HepG2 (cell line): ENCODE measurements at regions not wholly inside any gene's neighbourhood (a gene's known extent, or its start where the extent isn't known, plus 50 kb on each side); places are given as distances from the start of the nearest gene placed in this dataset.

Source experiments
- ATM ChIP-seq: fragments of 450-650 bp; IDR thresholded peaks from 2 replicates; pipeline ENCODE4 v1.7.1; 2017; ENCODE audit warnings: mild to moderate bottlenecking, borderline replicate concordance
- CBX2 ChIP-seq, 2 experiments: fragments of 200-600 bp in 1 of 2; sonication (generic); formaldehyde crosslinking in 1 of 2; IDR thresholded peaks; 2 replicates each; pipeline versions ENCODE4 v1.7.0 to v1.8.1; 2018 to 2022; ENCODE audit warnings: low read depth in 2 of 2, low read length in 1 of 2, mild to moderate bottlenecking in 1 of 2, missing genetic modification reagents in 1 of 2
- HNRNPL ChIP-seq: fragments of 200-400 bp; formaldehyde crosslinking; IDR thresholded peaks from 2 replicates; pipeline ENCODE4 v1.6.1; 2017; ENCODE audit warnings: mild to moderate bottlenecking, low read depth, low read length
- JDP2 ChIP-seq: sonication (generic); formaldehyde crosslinking; IDR thresholded peaks from 2 replicates; pipeline ENCODE4 v1.8.1; 2022; ENCODE audit warnings: missing genetic modification reagents, borderline replicate concordance
- MEF2D ChIP-seq: sonication (generic); formaldehyde crosslinking; IDR thresholded peaks from 2 replicates; pipeline ENCODE4 v1.5.1; 2020; ENCODE audit warnings: mild to moderate bottlenecking, missing genetic modification reagents
- PAWR ChIP-seq: sonication (generic); formaldehyde crosslinking; IDR thresholded peaks from 2 replicates; pipeline ENCODE4 v1.4.0; 2020; ENCODE audit warnings: missing genetic modification reagents, mild to moderate bottlenecking, borderline replicate concordance
- PHF20 ChIP-seq: sonication (generic); formaldehyde crosslinking; IDR thresholded peaks from 2 replicates; pipeline ENCODE4 v1.5.0; 2020; ENCODE audit warnings: mild to moderate bottlenecking, missing genetic modification reagents
- RBM22 ChIP-seq: fragments of 200-400 bp; formaldehyde crosslinking; optimal IDR thresholded peaks from 2 replicates; pipeline ENCODE3; 2017; ENCODE audit warnings: mild to moderate bottlenecking, low read length, moderate library complexity
- RNF2 ChIP-seq: fragments of 450-650 bp; conservative IDR thresholded peaks from 2 replicates; pipeline ENCODE4 v1.6.1; 2016; ENCODE audit warnings: low read depth
- YY1 ChIP-seq: IDR thresholded peaks from 2 replicates; pipeline ENCODE4 v1.6.1; 2011; ENCODE audit warnings: low read length, low read depth, moderate library complexity, mild to moderate bottlenecking; ENCODE audit not compliant: insufficient read depth, insufficient replicate concordance
- ZNF230 ChIP-seq: sonication (generic); formaldehyde crosslinking; IDR thresholded peaks from 2 replicates; pipeline ENCODE4 v1.4.0; 2020; ENCODE audit warnings: mild to moderate bottlenecking, missing genetic modification reagents
- ZNF317 ChIP-seq: sonication (generic); formaldehyde crosslinking; IDR thresholded peaks from 2 replicates; pipeline ENCODE4 v1.5.0; 2020; ENCODE audit warnings: mild to moderate bottlenecking, missing genetic modification reagents
- ZNF44 ChIP-seq: sonication (generic); formaldehyde crosslinking; IDR thresholded peaks from 2 replicates; pipeline ENCODE4 v1.5.1; 2020; ENCODE audit warnings: mild to moderate bottlenecking, missing genetic modification reagents
- ZNF451 ChIP-seq: sonication (generic); formaldehyde crosslinking; IDR thresholded peaks from 2 replicates; pipeline ENCODE4 v1.5.0; 2020; ENCODE audit warnings: mild to moderate bottlenecking, missing genetic modification reagents
- ZNF546 ChIP-seq: sonication (generic); formaldehyde crosslinking; conservative IDR thresholded peaks from 2 replicates; pipeline ENCODE4 v1.8.1; 2023; ENCODE audit warnings: mild to moderate bottlenecking, missing genetic modification reagents
- ZNF614 ChIP-seq: IDR thresholded peaks from 2 replicates; pipeline ENCODE4 v1.6.1; 2018; ENCODE audit warnings: missing biosample characterization, missing genetic modification reagents, inconsistent platforms, borderline replicate concordance
- ZNF709 ChIP-seq: sonication (generic); formaldehyde crosslinking; IDR thresholded peaks from 2 replicates; pipeline ENCODE4 v1.5.0; 2020; ENCODE audit warnings: mild to moderate bottlenecking, missing genetic modification reagents
- ZNF792 ChIP-seq: IDR thresholded peaks from 2 replicates; pipeline ENCODE4 v1.6.1; 2016
- TF ChIP-seq, protein P1 (sequence below): sonication (generic); formaldehyde crosslinking; IDR thresholded peaks from 2 replicates; pipeline ENCODE4 v1.8.1; 2023; ENCODE audit warnings: missing genetic modification reagents, inconsistent platforms, borderline replicate concordance
- TF ChIP-seq, protein P2 (sequence below): sonication (generic); formaldehyde crosslinking; IDR thresholded peaks from 2 replicates; pipeline ENCODE4 v1.8.0; 2022; ENCODE audit warnings: missing genetic modification reagents, mild to moderate bottlenecking, inconsistent platforms, borderline replicate concordance
- TF ChIP-seq, protein P3 (sequence below): sonication (generic); formaldehyde crosslinking; IDR thresholded peaks from 2 replicates; pipeline ENCODE4 v1.4.0; 2020; ENCODE audit warnings: missing genetic modification reagents, borderline replicate concordance

DNA sequence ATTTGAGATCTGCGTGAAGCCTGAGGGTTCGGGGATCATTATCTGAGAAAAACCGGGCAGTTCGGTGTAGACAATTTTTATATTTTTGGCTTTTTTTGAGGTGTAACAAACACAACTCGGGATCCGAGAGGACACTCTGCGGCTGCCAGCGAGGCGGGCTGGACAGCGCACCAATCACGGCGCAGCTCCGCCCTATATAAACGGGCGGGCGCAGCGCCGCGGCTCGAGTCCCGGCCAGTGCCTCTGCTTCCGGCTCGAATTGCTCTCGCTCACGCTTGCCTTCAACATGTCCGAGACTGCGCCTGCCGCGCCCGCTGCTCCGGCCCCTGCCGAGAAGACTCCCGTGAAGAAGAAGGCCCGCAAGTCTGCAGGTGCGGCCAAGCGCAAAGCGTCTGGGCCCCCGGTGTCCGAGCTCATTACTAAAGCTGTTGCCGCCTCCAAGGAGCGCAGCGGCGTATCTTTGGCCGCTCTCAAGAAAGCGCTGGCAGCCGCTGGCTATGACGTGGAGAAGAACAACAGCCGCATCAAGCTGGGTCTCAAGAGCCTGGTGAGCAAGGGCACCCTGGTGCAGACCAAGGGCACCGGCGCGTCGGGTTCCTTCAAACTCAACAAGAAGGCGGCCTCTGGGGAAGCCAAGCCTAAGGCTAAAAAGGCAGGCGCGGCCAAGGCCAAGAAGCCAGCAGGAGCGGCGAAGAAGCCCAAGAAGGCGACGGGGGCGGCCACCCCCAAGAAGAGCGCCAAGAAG lies 69.0 kb downstream of the HFE start (continued):
- TF ChIP-seq JDP2 (CRISPR knock-in tag), result peak; percentile 76
- 0 out of 2 replicates have a peak, but pooled peaks have one; percentile 75 for TF ChIP-seq PAWR (CRISPR knock-in tag)
- TF ChIP-seq ZNF614 (CRISPR knock-in tag), result no peak; the same call in 1 of the 2 replicates
- no peak for TF ChIP-seq CBX2 (IDR thresholded peaks at IDR 0.05; ENCODE audit: low read depth, low read length)
- TF ChIP-seq CBX2 (CRISPR knock-in tag; IDR thresholded peaks at IDR 0.05; ENCODE audit: low read depth), result no peak
- peak; percentile 72 for TF ChIP-seq MEF2D (CRISPR knock-in tag)
- TF ChIP-seq PHF20 (CRISPR knock-in tag), result peak; percentile 66; the same call in 1 of the 2 replicates
- TF ChIP-seq ZNF230 (CRISPR knock-in tag), result peak; percentile 97
- TF ChIP-seq, protein P1, sequence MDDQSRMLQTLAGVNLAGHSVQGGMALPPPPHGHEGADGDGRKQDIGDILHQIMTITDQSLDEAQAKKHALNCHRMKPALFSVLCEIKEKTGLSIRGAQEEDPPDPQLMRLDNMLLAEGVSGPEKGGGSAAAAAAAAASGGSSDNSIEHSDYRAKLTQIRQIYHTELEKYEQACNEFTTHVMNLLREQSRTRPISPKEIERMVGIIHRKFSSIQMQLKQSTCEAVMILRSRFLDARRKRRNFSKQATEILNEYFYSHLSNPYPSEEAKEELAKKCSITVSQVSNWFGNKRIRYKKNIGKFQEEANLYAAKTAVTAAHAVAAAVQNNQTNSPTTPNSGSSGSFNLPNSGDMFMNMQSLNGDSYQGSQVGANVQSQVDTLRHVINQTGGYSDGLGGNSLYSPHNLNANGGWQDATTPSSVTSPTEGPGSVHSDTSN, result peak; percentile 78; the same call in 1 of the 2 replicates
- TF ChIP-seq ZNF451, result peak; percentile 84; the same call in 1 of the 2 replicates
- TF ChIP-seq RNF2, result 0 out of 2 replicates have a peak, but pooled peaks have one; percentile 58
- TF ChIP-seq ZNF792, result peak; percentile 65
- TF ChIP-seq, protein P2, sequence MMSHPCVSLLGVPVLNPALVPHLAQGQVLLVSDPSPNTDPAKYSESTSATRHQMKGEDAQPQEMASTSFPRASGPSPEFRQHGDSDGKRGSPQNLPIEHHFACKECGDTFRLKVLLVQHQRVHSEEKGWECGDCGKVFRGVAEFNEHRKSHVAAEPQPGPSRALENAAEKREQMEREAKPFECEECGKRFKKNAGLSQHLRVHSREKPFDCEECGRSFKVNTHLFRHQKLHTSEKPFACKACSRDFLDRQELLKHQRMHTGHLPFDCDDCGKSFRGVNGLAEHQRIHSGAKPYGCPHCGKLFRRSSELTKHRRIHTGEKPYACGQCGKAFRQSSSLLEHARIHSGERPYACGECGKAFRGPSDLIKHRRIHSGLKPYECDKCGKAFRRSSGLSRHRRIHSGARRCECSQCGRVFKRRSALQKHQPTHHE (CRISPR knock-in tag), result peak; percentile 93
- peak; percentile 99 for TF ChIP-seq HNRNPL
- TF ChIP-seq ZNF546, result peak; percentile 97
- TF ChIP-seq RBM22, result peak; percentile 13
- peak; percentile 86 for TF ChIP-seq YY1
- TF ChIP-seq ZNF709 (CRISPR knock-in tag), result peak; percentile 96
- TF ChIP-seq, protein P3, sequence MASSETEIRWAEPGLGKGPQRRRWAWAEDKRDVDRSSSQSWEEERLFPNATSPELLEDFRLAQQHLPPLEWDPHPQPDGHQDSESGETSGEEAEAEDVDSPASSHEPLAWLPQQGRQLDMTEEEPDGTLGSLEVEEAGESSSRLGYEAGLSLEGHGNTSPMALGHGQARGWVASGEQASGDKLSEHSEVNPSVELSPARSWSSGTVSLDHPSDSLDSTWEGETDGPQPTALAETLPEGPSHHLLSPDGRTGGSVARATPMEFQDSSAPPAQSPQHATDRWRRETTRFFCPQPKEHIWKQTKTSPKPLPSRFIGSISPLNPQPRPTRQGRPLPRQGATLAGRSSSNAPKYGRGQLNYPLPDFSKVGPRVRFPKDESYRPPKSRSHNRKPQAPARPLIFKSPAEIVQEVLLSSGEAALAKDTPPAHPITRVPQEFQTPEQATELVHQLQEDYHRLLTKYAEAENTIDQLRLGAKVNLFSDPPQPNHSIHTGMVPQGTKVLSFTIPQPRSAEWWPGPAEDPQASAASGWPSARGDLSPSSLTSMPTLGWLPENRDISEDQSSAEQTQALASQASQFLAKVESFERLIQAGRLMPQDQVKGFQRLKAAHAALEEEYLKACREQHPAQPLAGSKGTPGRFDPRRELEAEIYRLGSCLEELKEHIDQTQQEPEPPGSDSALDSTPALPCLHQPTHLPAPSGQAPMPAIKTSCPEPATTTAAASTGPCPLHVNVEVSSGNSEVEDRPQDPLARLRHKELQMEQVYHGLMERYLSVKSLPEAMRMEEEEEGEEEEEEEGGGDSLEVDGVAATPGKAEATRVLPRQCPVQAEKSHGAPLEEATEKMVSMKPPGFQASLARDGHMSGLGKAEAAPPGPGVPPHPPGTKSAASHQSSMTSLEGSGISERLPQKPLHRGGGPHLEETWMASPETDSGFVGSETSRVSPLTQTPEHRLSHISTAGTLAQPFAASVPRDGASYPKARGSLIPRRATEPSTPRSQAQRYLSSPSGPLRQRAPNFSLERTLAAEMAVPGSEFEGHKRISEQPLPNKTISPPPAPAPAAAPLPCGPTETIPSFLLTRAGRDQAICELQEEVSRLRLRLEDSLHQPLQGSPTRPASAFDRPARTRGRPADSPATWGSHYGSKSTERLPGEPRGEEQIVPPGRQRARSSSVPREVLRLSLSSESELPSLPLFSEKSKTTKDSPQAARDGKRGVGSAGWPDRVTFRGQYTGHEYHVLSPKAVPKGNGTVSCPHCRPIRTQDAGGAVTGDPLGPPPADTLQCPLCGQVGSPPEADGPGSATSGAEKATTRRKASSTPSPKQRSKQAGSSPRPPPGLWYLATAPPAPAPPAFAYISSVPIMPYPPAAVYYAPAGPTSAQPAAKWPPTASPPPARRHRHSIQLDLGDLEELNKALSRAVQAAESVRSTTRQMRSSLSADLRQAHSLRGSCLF (CRISPR knock-in tag), result 0 out of 2 replicates have a peak, but pooled peaks have one; percentile 84
- TF ChIP-seq ZNF44 (CRISPR knock-in tag), result peak; percentile 93
- TF ChIP-seq ATM, result no peak
- TF ChIP-seq ZNF317, result peak; percentile 86
